H9 (cell line): ENCODE measurements at regions not wholly inside any gene's neighbourhood (a gene's known extent, or its start where the extent isn't known, plus 50 kb on each side); places are given as distances from the start of the nearest gene placed in this dataset.

Experiments
- DNase-seq: peaks from one replicate; pipeline ENCODE4 v3.0.0-alpha.2; 2017
- H2AFZ ChIP-seq: one replicate; pipeline ENCODE4 v1.6.1; 2013; ENCODE audit warnings: mild to moderate bottlenecking, low read length, control low read depth, moderate library complexity
- H2AK5ac ChIP-seq: 2 replicates; pipeline ENCODE4 v1.6.1; 2013; ENCODE audit warnings: low read length, control low read depth, mixed read lengths; ENCODE audit not compliant: insufficient read length
- H2BK120ac ChIP-seq: one replicate; pipeline ENCODE4 v1.6.1; 2013; ENCODE audit warnings: low read depth, mild to moderate bottlenecking, low read length, control low read depth, inconsistent platforms; ENCODE audit not compliant: poor library complexity, severe bottlenecking
- H2BK12ac ChIP-seq: 2 replicates; pipeline ENCODE4 v1.6.1; 2013; ENCODE audit warnings: low read length, control low read depth, mixed read lengths, low read depth; ENCODE audit not compliant: insufficient read length
- H2BK15ac ChIP-seq: 2 replicates; pipeline ENCODE4 v1.6.1; 2013; ENCODE audit warnings: low read depth, low read length, control low read depth
- H2BK20ac ChIP-seq: one replicate; pipeline ENCODE4 v1.6.1; 2013; ENCODE audit warnings: low read depth, mild to moderate bottlenecking, low read length, control low read depth, inconsistent platforms; ENCODE audit not compliant: poor library complexity, severe bottlenecking
- H2BK5ac ChIP-seq: 2 replicates; pipeline ENCODE4 v1.6.1; 2013; ENCODE audit warnings: low read length, control low read depth, mixed read lengths; ENCODE audit not compliant: insufficient read length
- H3K14ac ChIP-seq: 2 replicates; pipeline ENCODE4 v1.6.1; 2013; ENCODE audit warnings: low read length, control low read depth; ENCODE audit not compliant: insufficient read depth
- H3K18ac ChIP-seq: 2 replicates; pipeline ENCODE4 v1.6.1; 2013; ENCODE audit warnings: low read depth, mild to moderate bottlenecking, mixed read lengths, low read length, control low read depth; ENCODE audit not compliant: insufficient read length
- H3K23ac ChIP-seq: 2 replicates; pipeline ENCODE4 v1.6.1; 2013; ENCODE audit warnings: low read length, control low read depth, mixed read lengths, low read depth; ENCODE audit not compliant: insufficient read length
- H3K23me2 ChIP-seq: 2 replicates; pipeline ENCODE4 v1.6.1; 2013; ENCODE audit warnings: low read depth, mild to moderate bottlenecking, mixed read lengths, low read length, control low read depth; ENCODE audit not compliant: insufficient read length, poor library complexity, severe bottlenecking
- H3K27ac ChIP-seq: 2 replicates; pipeline ENCODE4 v1.5.1; 2013; ENCODE audit warnings: low read length, control low read depth, mixed read lengths, low read depth; ENCODE audit not compliant: insufficient read length
- H3K27me3 ChIP-seq: 2 replicates; pipeline ENCODE4 v1.6.1; 2013; ENCODE audit warnings: low read length, control low read depth, inconsistent platforms; ENCODE audit not compliant: insufficient read depth
- H3K4ac ChIP-seq: 2 replicates; pipeline ENCODE4 v1.6.1; 2013; ENCODE audit warnings: low read depth, mild to moderate bottlenecking, control low read depth, inconsistent platforms, low read length, moderate library complexity
- H3K4me1 ChIP-seq: 2 replicates; pipeline ENCODE4 v1.6.1; 2013; ENCODE audit warnings: low read length, control low read depth, inconsistent platforms; ENCODE audit not compliant: insufficient read depth
- H3K4me2 ChIP-seq: 2 replicates; pipeline ENCODE4 v1.6.1; 2013; ENCODE audit warnings: low read length, control low read depth, mixed read lengths; ENCODE audit not compliant: insufficient read length, insufficient read depth
- H3K56ac ChIP-seq: 2 replicates; pipeline ENCODE4 v1.6.1; 2013; ENCODE audit warnings: low read depth, mild to moderate bottlenecking, mixed read lengths, low read length, control low read depth; ENCODE audit not compliant: insufficient read length
- H3K79me1 ChIP-seq: 2 replicates; pipeline ENCODE4 v1.6.1; 2013; ENCODE audit warnings: low read depth, mild to moderate bottlenecking, moderate library complexity, low read length, control low read depth, inconsistent platforms; ENCODE audit not compliant: insufficient read depth, poor library complexity, severe bottlenecking
- H3K79me2 ChIP-seq: 2 replicates; pipeline ENCODE4 v1.6.1; 2013; ENCODE audit warnings: low read length, control low read depth, inconsistent platforms; ENCODE audit not compliant: insufficient read depth
- H3K9ac ChIP-seq: 2 replicates; pipeline ENCODE4 v1.6.1; 2013; ENCODE audit warnings: low read length, control low read depth, mixed read lengths; ENCODE audit not compliant: insufficient read length; ENCODE audit errors: extremely low read depth
- H3K9me3 ChIP-seq: one replicate; pipeline ENCODE4 v1.6.1; 2013; ENCODE audit warnings: low read depth, low read length, inconsistent platforms; ENCODE audit not compliant: control insufficient read depth
- H3T11ph ChIP-seq: one replicate; pipeline ENCODE4 v1.6.1; 2013; ENCODE audit warnings: mild to moderate bottlenecking, low read length, control low read depth, inconsistent platforms
- H4K20me1 ChIP-seq: one replicate; pipeline ENCODE4 v1.6.1; 2013; ENCODE audit not compliant: control insufficient read depth, insufficient read length, insufficient read depth
- H4K5ac ChIP-seq: 2 replicates; pipeline ENCODE4 v1.6.1; 2013; ENCODE audit warnings: low read depth, mild to moderate bottlenecking, mixed read lengths, low read length, control low read depth; ENCODE audit not compliant: insufficient read length
- H4K8ac ChIP-seq: replicated peaks from 2 replicates; pipeline ENCODE4 v1.6.1; 2013; ENCODE audit warnings: low read length, control low read depth, mixed read lengths, low read depth; ENCODE audit not compliant: insufficient read length
- H4K91ac ChIP-seq: 2 replicates; pipeline ENCODE4 v1.6.1; 2013; ENCODE audit warnings: low read depth, mild to moderate bottlenecking, moderate library complexity, mixed read lengths, low read length, control low read depth; ENCODE audit not compliant: insufficient read length
- H3K27ac Mint-ChIP-seq, 3 experiments: 2 replicates in 2 of 3; 3 replicates in 1 of 3; pipeline ENCODE4 v1.8.0; 2020 to 2021; ENCODE audit warnings: mixed read lengths in 3 of 3, mild to moderate bottlenecking in 1 of 3, moderate library complexity in 1 of 3
- H3K27me3 Mint-ChIP-seq: 2 replicates; pipeline ENCODE4 v1.8.0; 2021; ENCODE audit warnings: low read depth, mild to moderate bottlenecking, moderate library complexity, mixed read lengths
- H3K36me3 Mint-ChIP-seq, 3 experiments: 2 replicates in 2 of 3; 3 replicates in 1 of 3; pipeline ENCODE4 v1.8.0; 2020 to 2021; ENCODE audit warnings: low read depth in 3 of 3, mixed read lengths in 3 of 3; ENCODE audit not compliant: insufficient read depth in 1 of 3
- H3K4me1 Mint-ChIP-seq, 2 experiments: 2 replicates each; pipeline ENCODE4 v1.8.0; 2020; ENCODE audit warnings: mixed read lengths in 2 of 2
- H3K4me3 Mint-ChIP-seq, 2 experiments: 2 replicates in 1 of 2; 3 replicates in 1 of 2; pipeline ENCODE4 v1.8.0; 2020 to 2021; ENCODE audit warnings: mild to moderate bottlenecking in 2 of 2, mixed read lengths in 2 of 2, moderate library complexity in 1 of 2
- H3K9me3 Mint-ChIP-seq, 2 experiments: 2 replicates in 1 of 2; 3 replicates in 1 of 2; pipeline ENCODE4 v1.8.0; 2020; ENCODE audit warnings: mild to moderate bottlenecking in 2 of 2, mixed read lengths in 2 of 2, moderate library complexity in 1 of 2
- WGBS: extraction: QIAGEN DNeasy Blood & Tissue Kit; methylation state at CpG from one replicate; pipeline ENCODE4 v1.1.7; 2013; ENCODE audit warnings: missing lambda C conversion rate, low lambda C conversion rate, mixed read lengths; ENCODE audit not compliant: insufficient read length; ENCODE audit errors: extremely low coverage; 5-methylcytosine and 5-hydroxymethylcytosine counted together
- TF ChIP-seq, protein P1 (sequence below): fragments of 200-600 bp; sonication (generic); conservative IDR thresholded peaks from 3 replicates; pipeline ENCODE4 v1.8.0; 2021; ENCODE audit warnings: antibody characterized with exemption, mild to moderate bottlenecking

DNA sequence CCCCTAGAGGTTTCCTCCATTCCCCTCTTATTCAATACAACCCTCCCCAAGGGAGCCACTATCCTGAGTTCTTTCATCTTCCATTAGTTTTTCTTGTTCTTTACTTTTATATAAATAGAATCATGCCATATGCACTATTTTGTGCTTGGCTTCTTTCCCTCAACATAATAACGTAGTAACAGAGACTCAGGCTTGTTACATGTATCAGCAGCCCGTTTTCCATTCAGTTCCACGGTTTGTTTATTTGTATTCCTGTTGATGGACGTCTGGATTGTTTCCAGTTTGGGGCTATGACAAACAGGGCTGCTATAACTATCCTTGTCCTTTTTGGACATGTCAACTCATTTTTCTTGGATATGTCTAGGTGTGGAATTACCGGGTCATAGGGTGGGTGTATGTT is 264.4 kb upstream of the MKI67 start:
- no peak overlapping the region for H2AK5ac ChIP-seq
- H3K4me1 ChIP-seq: no peaks in the 10 kb centered on the region
- no peaks in the 10 kb centered on the region for H3K79me2 ChIP-seq
- H2BK5ac ChIP-seq: no peak overlapping the region
- no peak overlapping the region for H4K5ac ChIP-seq
- H3K56ac ChIP-seq: no peak overlapping the region
- no peaks in the 10 kb centered on the region for H3K79me1 ChIP-seq
- H3K18ac ChIP-seq: no peak overlapping the region
- H2AFZ ChIP-seq: no peak overlapping the region
- TF ChIP-seq, protein P1, sequence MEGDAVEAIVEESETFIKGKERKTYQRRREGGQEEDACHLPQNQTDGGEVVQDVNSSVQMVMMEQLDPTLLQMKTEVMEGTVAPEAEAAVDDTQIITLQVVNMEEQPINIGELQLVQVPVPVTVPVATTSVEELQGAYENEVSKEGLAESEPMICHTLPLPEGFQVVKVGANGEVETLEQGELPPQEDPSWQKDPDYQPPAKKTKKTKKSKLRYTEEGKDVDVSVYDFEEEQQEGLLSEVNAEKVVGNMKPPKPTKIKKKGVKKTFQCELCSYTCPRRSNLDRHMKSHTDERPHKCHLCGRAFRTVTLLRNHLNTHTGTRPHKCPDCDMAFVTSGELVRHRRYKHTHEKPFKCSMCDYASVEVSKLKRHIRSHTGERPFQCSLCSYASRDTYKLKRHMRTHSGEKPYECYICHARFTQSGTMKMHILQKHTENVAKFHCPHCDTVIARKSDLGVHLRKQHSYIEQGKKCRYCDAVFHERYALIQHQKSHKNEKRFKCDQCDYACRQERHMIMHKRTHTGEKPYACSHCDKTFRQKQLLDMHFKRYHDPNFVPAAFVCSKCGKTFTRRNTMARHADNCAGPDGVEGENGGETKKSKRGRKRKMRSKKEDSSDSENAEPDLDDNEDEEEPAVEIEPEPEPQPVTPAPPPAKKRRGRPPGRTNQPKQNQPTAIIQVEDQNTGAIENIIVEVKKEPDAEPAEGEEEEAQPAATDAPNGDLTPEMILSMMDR: no peak
- no peak overlapping the region for H3K4ac ChIP-seq
- no peak overlapping the region for H3K4me2 ChIP-seq
- no peak for DNase-seq
- Mint-ChIP-seq H3K4me3 (no peak overlapping the region), H3K4me1 (no peaks in the 10 kb centered on the region), H3K9me3 (no peaks in the 10 kb centered on the region; a peak in 1 of 5 replicates), H3K36me3 (no peaks in the 10 kb centered on the region; a peak in 1 of 7 replicates), H3K27ac (no peak overlapping the region), H3K27me3 (no peaks in the 10 kb centered on the region; the same call in 1 of the 2 replicates)
- no peak overlapping the region for H2BK12ac ChIP-seq
- no peak overlapping the region for H3K23ac ChIP-seq
- no peak overlapping the region for H2BK15ac ChIP-seq
- no peaks in the 10 kb centered on the region for H3K27me3 ChIP-seq
- no CpG with 5 or more reads among the region's 5 CpGs for WGBS
- H3K14ac ChIP-seq: no peak overlapping the region
- H4K91ac ChIP-seq: no peak overlapping the region
- H3K9ac ChIP-seq: no peak overlapping the region
- no peaks in the 10 kb centered on the region for H3K9me3 ChIP-seq
- no peaks in the 10 kb centered on the region for H3K23me2 ChIP-seq
- no peak overlapping the region for H3T11ph ChIP-seq
- H2BK120ac ChIP-seq: no peak overlapping the region
- no peaks in the 10 kb centered on the region for H4K20me1 ChIP-seq
- no peak overlapping the region for H4K8ac ChIP-seq
- no peak overlapping the region for H3K27ac ChIP-seq
- H2BK20ac ChIP-seq: no peak overlapping the region
